ENCODE measurements at regions not wholly inside any gene's neighbourhood (a gene's known extent, or its start where the extent isn't known, plus 50 kb on each side); places are given as distances from the start of the nearest gene placed in this dataset.

DNA sequence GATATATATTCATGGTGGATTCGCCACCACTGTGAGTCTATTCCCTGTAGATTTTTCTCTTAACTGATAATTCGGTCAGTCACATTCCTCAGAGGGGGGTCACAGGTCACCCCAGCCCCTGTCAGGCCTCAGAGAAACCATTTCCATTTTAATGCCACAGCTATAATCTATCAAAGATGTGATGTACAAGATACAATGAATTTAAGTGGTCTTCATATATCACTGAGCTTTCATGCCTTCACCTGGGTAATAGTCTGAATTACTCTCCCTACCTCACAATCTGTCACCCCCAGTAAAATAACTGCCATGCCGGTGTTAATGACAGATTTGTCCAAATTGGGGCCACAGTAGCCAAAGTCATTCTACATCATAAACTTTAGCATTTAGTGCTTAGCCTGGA is 64.7 kb downstream of the NKX6-1 start:
- TF ChIP-seq, protein P1, sequence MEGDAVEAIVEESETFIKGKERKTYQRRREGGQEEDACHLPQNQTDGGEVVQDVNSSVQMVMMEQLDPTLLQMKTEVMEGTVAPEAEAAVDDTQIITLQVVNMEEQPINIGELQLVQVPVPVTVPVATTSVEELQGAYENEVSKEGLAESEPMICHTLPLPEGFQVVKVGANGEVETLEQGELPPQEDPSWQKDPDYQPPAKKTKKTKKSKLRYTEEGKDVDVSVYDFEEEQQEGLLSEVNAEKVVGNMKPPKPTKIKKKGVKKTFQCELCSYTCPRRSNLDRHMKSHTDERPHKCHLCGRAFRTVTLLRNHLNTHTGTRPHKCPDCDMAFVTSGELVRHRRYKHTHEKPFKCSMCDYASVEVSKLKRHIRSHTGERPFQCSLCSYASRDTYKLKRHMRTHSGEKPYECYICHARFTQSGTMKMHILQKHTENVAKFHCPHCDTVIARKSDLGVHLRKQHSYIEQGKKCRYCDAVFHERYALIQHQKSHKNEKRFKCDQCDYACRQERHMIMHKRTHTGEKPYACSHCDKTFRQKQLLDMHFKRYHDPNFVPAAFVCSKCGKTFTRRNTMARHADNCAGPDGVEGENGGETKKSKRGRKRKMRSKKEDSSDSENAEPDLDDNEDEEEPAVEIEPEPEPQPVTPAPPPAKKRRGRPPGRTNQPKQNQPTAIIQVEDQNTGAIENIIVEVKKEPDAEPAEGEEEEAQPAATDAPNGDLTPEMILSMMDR (IDR thresholded peaks at IDR 0.05; ENCODE audit: low read depth, low read length): no peak
- TF ChIP-seq, protein P2, sequence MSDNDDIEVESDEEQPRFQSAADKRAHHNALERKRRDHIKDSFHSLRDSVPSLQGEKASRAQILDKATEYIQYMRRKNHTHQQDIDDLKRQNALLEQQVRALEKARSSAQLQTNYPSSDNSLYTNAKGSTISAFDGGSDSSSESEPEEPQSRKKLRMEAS (IDR thresholded peaks at IDR 0.05; ENCODE audit: low read depth, low read length): no peak
- no peak for TF ChIP-seq POLR2A (IDR thresholded peaks at IDR 0.05; ENCODE audit: extremely low read depth, insufficient read length)
- TF ChIP-seq MYC (IDR thresholded peaks at IDR 0.05; ENCODE audit: low read depth, low read length): no peak
